ENCODE measurements at regions not wholly inside any gene's neighbourhood (a gene's known extent, or its start where the extent isn't known, plus 50 kb on each side); places are given as distances from the start of the nearest gene placed in this dataset.

DNA sequence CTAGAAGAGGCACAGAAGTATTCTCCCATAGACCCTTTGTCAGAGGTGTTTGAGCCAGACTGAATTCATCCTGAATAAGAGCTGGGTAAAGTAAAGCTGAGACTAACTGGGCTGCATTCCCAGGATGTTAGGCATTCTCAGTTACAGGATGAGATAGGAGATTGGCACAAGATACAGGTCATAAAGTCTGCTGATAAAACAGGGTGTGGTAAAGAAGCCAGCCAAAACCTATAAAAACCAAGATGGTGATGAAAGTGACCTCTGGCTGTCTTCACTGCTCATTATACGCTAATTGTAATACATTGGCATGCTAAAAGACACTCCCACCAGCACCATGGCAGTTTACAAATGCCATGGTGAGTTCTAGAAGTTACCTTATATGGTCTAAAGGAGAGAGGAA lies 364.9 kb upstream of the TMEFF2 start:
- no peak overlapping the region for H3K4me2 ChIP-seq (ENCODE audit: insufficient read depth, low read length)
- H3K27ac ChIP-seq (ENCODE audit: low read depth, low read length): no peak overlapping the region
- DNase-seq (ENCODE audit: insufficient read length, low spot score, missing footprints): no peak
- no peak overlapping the region for H3K4me3 ChIP-seq (ENCODE audit: insufficient read depth, low read length)
- H3K4me1 ChIP-seq (ENCODE audit: insufficient read depth, low read length): no peaks in the 10 kb centered on the region
- no peaks in the 10 kb centered on the region for H3K27me3 ChIP-seq (ENCODE audit: insufficient read depth, low read length)
- TF ChIP-seq, protein P1, sequence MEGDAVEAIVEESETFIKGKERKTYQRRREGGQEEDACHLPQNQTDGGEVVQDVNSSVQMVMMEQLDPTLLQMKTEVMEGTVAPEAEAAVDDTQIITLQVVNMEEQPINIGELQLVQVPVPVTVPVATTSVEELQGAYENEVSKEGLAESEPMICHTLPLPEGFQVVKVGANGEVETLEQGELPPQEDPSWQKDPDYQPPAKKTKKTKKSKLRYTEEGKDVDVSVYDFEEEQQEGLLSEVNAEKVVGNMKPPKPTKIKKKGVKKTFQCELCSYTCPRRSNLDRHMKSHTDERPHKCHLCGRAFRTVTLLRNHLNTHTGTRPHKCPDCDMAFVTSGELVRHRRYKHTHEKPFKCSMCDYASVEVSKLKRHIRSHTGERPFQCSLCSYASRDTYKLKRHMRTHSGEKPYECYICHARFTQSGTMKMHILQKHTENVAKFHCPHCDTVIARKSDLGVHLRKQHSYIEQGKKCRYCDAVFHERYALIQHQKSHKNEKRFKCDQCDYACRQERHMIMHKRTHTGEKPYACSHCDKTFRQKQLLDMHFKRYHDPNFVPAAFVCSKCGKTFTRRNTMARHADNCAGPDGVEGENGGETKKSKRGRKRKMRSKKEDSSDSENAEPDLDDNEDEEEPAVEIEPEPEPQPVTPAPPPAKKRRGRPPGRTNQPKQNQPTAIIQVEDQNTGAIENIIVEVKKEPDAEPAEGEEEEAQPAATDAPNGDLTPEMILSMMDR (IDR thresholded peaks at IDR 0.05; ENCODE audit: extremely low read depth, low read depth, low read length): no peak
- no peaks in the 10 kb centered on the region for H3K79me2 ChIP-seq (ENCODE audit: insufficient read depth, low read length)
- H4K20me1 ChIP-seq (ENCODE audit: insufficient read depth, low read length): no peaks in the 10 kb centered on the region
- no peak overlapping the region for H2AFZ ChIP-seq (ENCODE audit: low read length)
- H3K36me3 ChIP-seq (ENCODE audit: insufficient read depth, low read length): no peaks in the 10 kb centered on the region
- H3K9me3 ChIP-seq (ENCODE audit: low read depth, low read length): no peaks in the 10 kb centered on the region

DNA sequence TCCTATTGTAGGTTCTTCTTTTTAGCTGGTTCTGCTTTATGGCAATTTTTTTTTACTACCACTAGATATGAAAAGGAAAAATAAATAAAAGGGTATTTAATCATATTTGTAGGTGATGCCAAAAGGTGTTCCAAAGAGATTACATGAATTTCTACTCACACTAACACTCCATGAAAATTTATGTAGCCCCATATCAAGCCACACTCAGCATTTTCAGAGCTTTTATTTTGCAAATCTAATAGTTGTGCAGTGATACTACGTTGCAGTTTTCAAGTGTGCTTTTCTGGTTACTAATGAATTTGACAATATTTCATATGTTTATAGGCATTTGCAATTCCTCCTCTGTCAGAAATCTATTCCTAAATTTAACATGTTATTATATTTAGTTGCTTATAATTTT lies 363.9 kb upstream of the TMEFF2 start:
- H3K36me3 ChIP-seq (ENCODE audit: insufficient read depth, low read length): no peaks in the 10 kb centered on the region
- no peaks in the 10 kb centered on the region for H3K27me3 ChIP-seq (ENCODE audit: insufficient read depth, low read length)
- H4K20me1 ChIP-seq (ENCODE audit: insufficient read depth, low read length): no peaks in the 10 kb centered on the region
- DNase-seq (ENCODE audit: insufficient read length, low spot score, missing footprints): no peak
- H3K4me3 ChIP-seq (ENCODE audit: insufficient read depth, low read length): no peak overlapping the region
- TF ChIP-seq, protein P1 (IDR thresholded peaks at IDR 0.05; ENCODE audit: extremely low read depth, low read depth, low read length): no peak
- no peaks in the 10 kb centered on the region for H3K4me1 ChIP-seq (ENCODE audit: insufficient read depth, low read length)
- no peak overlapping the region for H3K4me2 ChIP-seq (ENCODE audit: insufficient read depth, low read length)
- H3K79me2 ChIP-seq (ENCODE audit: insufficient read depth, low read length): no peaks in the 10 kb centered on the region
- no peaks in the 10 kb centered on the region for H3K9me3 ChIP-seq (ENCODE audit: low read depth, low read length)
- no peak overlapping the region for H2AFZ ChIP-seq (ENCODE audit: low read length)
- no peak overlapping the region for H3K27ac ChIP-seq (ENCODE audit: low read depth, low read length)

DNA sequence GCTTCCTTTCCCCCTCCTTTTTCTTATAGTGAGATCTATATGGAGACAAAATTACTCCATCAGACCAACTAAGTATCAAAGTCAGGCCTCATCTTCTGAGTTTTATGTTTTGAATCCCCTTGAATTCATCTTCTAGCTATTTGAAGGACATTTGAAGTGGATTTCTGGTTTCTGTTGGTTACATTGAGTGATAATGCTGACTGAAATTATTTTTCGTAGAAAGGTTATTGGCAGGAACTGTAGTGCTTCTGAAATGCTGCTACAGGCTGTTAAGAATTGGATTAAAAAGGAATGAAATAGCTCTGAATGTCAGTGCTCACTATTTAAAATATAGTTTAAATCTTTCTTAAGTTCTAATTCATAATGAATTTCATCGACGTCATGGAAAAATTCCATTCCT lies 361.0 kb upstream of the TMEFF2 start:
- Histone ChIP-seq H3K4me2 (ENCODE audit: insufficient read depth, low read length) (no peak overlapping the region), H3K27ac (ENCODE audit: low read depth, low read length) (no peak overlapping the region), H3K79me2 (ENCODE audit: insufficient read depth, low read length) (no peaks in the 10 kb centered on the region), H2AFZ (ENCODE audit: low read length) (no peak overlapping the region), H3K36me3 (ENCODE audit: insufficient read depth, low read length) (no peaks in the 10 kb centered on the region), H4K20me1 (ENCODE audit: insufficient read depth, low read length) (no peaks in the 10 kb centered on the region), H3K9me3 (ENCODE audit: low read depth, low read length) (no peaks in the 10 kb centered on the region), H3K27me3 (ENCODE audit: insufficient read depth, low read length) (no peaks in the 10 kb centered on the region), H3K4me3 (ENCODE audit: insufficient read depth, low read length) (no peak overlapping the region), H3K4me1 (ENCODE audit: insufficient read depth, low read length) (no peaks in the 10 kb centered on the region)
- DNase-seq (ENCODE audit: insufficient read length, low spot score, missing footprints): no peak
- TF ChIP-seq, protein P1 (IDR thresholded peaks at IDR 0.05; ENCODE audit: extremely low read depth, low read depth, low read length): no peak

DNA sequence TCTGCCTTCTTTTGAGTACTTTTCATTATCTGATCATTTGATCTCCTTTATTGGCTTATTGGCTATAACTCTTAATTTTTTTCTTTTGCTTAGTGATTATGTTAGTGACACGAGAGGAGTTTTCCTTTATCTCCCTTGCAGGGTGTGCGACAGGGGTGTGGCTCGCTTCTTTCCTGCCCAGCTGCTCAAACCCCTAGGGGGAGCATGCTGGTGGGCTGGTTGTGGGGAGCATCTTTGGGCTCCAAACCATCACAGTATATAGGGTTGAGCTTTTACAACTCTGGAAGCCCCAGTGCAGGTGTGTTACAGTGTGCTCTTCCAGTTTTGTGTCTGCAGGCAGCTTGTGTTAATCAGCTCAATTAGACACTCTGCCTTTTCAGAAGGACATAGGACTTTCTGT lies 357.0 kb upstream of the TMEFF2 start:
- Histone ChIP-seq H3K79me2 (ENCODE audit: insufficient read depth, low read length) (no peaks in the 10 kb centered on the region), H3K27ac (ENCODE audit: low read depth, low read length) (no peak overlapping the region), H3K36me3 (ENCODE audit: insufficient read depth, low read length) (no peaks in the 10 kb centered on the region), H4K20me1 (ENCODE audit: insufficient read depth, low read length) (no peaks in the 10 kb centered on the region), H3K4me2 (ENCODE audit: insufficient read depth, low read length) (no peak overlapping the region), H3K4me3 (ENCODE audit: insufficient read depth, low read length) (no peak overlapping the region), H3K27me3 (ENCODE audit: insufficient read depth, low read length) (no peaks in the 10 kb centered on the region), H3K9me3 (ENCODE audit: low read depth, low read length) (no peaks in the 10 kb centered on the region), H3K4me1 (ENCODE audit: insufficient read depth, low read length) (no peaks in the 10 kb centered on the region), H2AFZ (ENCODE audit: low read length) (no peak overlapping the region)
- DNase-seq (ENCODE audit: insufficient read length, low spot score, missing footprints): no peak
- TF ChIP-seq, protein P1 (IDR thresholded peaks at IDR 0.05; ENCODE audit: extremely low read depth, low read depth, low read length): no peak

Measured in osteoblast (primary cell).